OCI-LY7 (cell line): ENCODE measurements at regions not wholly inside any gene's neighbourhood (a gene's known extent, or its start where the extent isn't known, plus 50 kb on each side); places are given as distances from the start of the nearest gene placed in this dataset.

Source experiments
- CTCF ChIP-seq: fragments of 200-600 bp; sonication (generic); conservative IDR thresholded peaks from 2 replicates; pipeline ENCODE4 v1.5.1; 2014; ENCODE audit warnings: mild to moderate bottlenecking, antibody characterized with exemption, low read length, moderate library complexity, mixed read lengths
- EZH2phosphoT487 ChIP-seq: fragments of 200-600 bp; sonication (generic); IDR thresholded peaks from 2 replicates; pipeline ENCODE4 v1.6.1; 2018; ENCODE audit warnings: low read depth, borderline replicate concordance, mild to moderate bottlenecking, mixed run types, antibody characterized with exemption, low read length, moderate library complexity, mixed read lengths

- TF ChIP-seq CTCF (no peak), EZH2phosphoT487 (no peak)
These were observed 324.1 kb upstream of the NT5C1B start for GRCh38 chr2:18913512-18913911.
